Fibroblast of lung (primary cell): ENCODE measurements at regions not wholly inside any gene's neighbourhood (a gene's known extent, or its start where the extent isn't known, plus 50 kb on each side); places are given as distances from the start of the nearest gene placed in this dataset.

Experiments used
- CTCF ChIP-seq, 2 donors: IDR thresholded peaks in 1 of 2; conservative IDR thresholded peaks in 1 of 2; 1 replicate in 1 of 2; 2 replicates in 1 of 2; pipeline ENCODE4 v1.5.1; 2011 to 2012; ENCODE audit warnings: low read length in 2 of 2, control low read depth in 1 of 2, inconsistent platforms in 1 of 2, low read depth in 1 of 2, mild to moderate bottlenecking in 1 of 2
- EZH2 ChIP-seq: IDR thresholded peaks from 2 replicates; pipeline ENCODE4 v1.5.1; 2012; ENCODE audit warnings: low read length, control low read depth, mild to moderate bottlenecking; ENCODE audit errors: missing control alignments

GRCh38 chr12:45598761-45599160 is 130.7 kb upstream of the ARID2 start:
- TF ChIP-seq CTCF (conservative IDR thresholded peaks at IDR 0.05 in 1 of 2, IDR thresholded peaks at IDR 0.05 in 1 of 2; ENCODE audit: low read depth in 1 of 2, low read length in 2 of 2) (no peak), EZH2 (no peak)
